Right lung (tissue), 2 donors: ENCODE measurements at regions not wholly inside any gene's neighbourhood (a gene's known extent, or its start where the extent isn't known, plus 50 kb on each side); places are given as distances from the start of the nearest gene placed in this dataset.

Experiments used
- DNase-seq, 2 donors: peaks; one replicate each; pipeline ENCODE4 v3.0.0-alpha.2; 2013

GRCh38 chr2:145332210-145332898, 812.4 kb upstream of the ZEB2 start:
- no peak for DNase-seq

- no peak for DNase-seq
Measured at GRCh38 chr2:145329971-145330370, 810.1 kb upstream of the ZEB2 start.

GRCh38 chr2:145325485-145325884, 805.6 kb upstream of the ZEB2 start:
- no peak for DNase-seq

- no peak for DNase-seq
Measured at GRCh38 chr2:145324748-145325147, 804.8 kb upstream of the ZEB2 start.

- DNase-seq: no peak
Measured at GRCh38 chr2:145323512-145323911, 803.6 kb upstream of the ZEB2 start.

- no peak for DNase-seq
Measured at GRCh38 chr2:145321344-145321743, 801.4 kb upstream of the ZEB2 start.

- no peak for DNase-seq
Measured at GRCh38 chr2:145316496-145316895, 796.6 kb upstream of the ZEB2 start.

- no peak for DNase-seq
Measured at GRCh38 chr2:145315053-145315452, 795.1 kb upstream of the ZEB2 start.

- DNase-seq: no peak
Measured at GRCh38 chr2:145314119-145314633, 794.3 kb upstream of the ZEB2 start.

- DNase-seq: peak; percentile 36 to 48
Measured at GRCh38 chr2:145305889-145306288, 786.0 kb upstream of the ZEB2 start.

GRCh38 chr2:145304501-145304900, 784.6 kb upstream of the ZEB2 start:
- DNase-seq: no peak

GRCh38 chr2:145303536-145303935, 783.6 kb upstream of the ZEB2 start:
- no peak for DNase-seq

GRCh38 chr2:145302886-145303285, 783.0 kb upstream of the ZEB2 start:
- DNase-seq: no peak

GRCh38 chr2:145302451-145302850, 782.5 kb upstream of the ZEB2 start:
- DNase-seq: peak; percentile 17 to 32

- DNase-seq: no peak
Measured at GRCh38 chr2:145299368-145299767, 779.4 kb upstream of the ZEB2 start.

GRCh38 chr2:145292166-145292565, 772.2 kb upstream of the ZEB2 start:
- no peak for DNase-seq

GRCh38 chr2:145290986-145291385, 771.1 kb upstream of the ZEB2 start:
- no peak for DNase-seq

GRCh38 chr2:145289946-145290345, 770.0 kb upstream of the ZEB2 start:
- no peak for DNase-seq

GRCh38 chr2:145288650-145289496, 769.0 kb upstream of the ZEB2 start:
- DNase-seq: no peak

- DNase-seq: no peak
Measured at GRCh38 chr2:145287736-145288135, 767.8 kb upstream of the ZEB2 start.

- peak; percentile 37 to 38 for DNase-seq
Measured at GRCh38 chr2:145286716-145287275, 766.9 kb upstream of the ZEB2 start.

GRCh38 chr2:145284551-145284950, 764.6 kb upstream of the ZEB2 start:
- DNase-seq: no peak

- DNase-seq: no peak
Measured at GRCh38 chr2:145283131-145283530, 763.2 kb upstream of the ZEB2 start.
